ENCODE measurements at regions not wholly inside any gene's neighbourhood (a gene's known extent, or its start where the extent isn't known, plus 50 kb on each side); places are given as distances from the start of the nearest gene placed in this dataset.

GRCh38 chr1:118247593-118247992, 62.6 kb upstream of the SPAG17 start:
- H3K4me3 ChIP-seq (ENCODE audit: low read depth in 2 of 2, low read length in 1 of 2), result no peak overlapping the region; a peak in 1 of 4 replicates
- H3K9me3 ChIP-seq, result no peaks in the 10 kb centered on the region
- no peaks in the 10 kb centered on the region for H3K79me2 ChIP-seq (ENCODE audit: insufficient read depth)
- 0% methylated on average over 3 of the region's 3 CpGs for WGBS (ENCODE audit: low lambda C conversion rate)
- H3K27me3 ChIP-seq (ENCODE audit: insufficient read depth), result no peaks in the 10 kb centered on the region; the same call in 1 of the 2 replicates
- H3K4me1 ChIP-seq (ENCODE audit: control insufficient read depth in 1 of 2, insufficient read depth in 2 of 2, low read depth in 1 of 2, low read length in 1 of 2), result no peaks in the 10 kb centered on the region
- no peak overlapping the region for H3K9ac ChIP-seq
- H2AFZ ChIP-seq (ENCODE audit: low read depth), result no peak overlapping the region
- no peaks in the 10 kb centered on the region for H4K20me1 ChIP-seq (ENCODE audit: insufficient read depth)
- TF ChIP-seq JUND (IDR thresholded peaks at IDR 0.05) (no peak), RAD21 (IDR thresholded peaks at IDR 0.05; ENCODE audit: low read length) (peak; percentile 32), CTCF (IDR thresholded peaks at IDR 0.05) (peak; percentile 46)
- ChIA-PET CTCF (interaction anchor here (0.6 to 1.6 kb wide), 6 partner anchors 13 to 35 kb away, joined by 3 to 8 read pairs (median 3); no protein-coding TSS in a partner anchor), POLR2A (no interaction called here)
- DNase-seq, result peak; percentile 2
- no peaks in the 10 kb centered on the region for H3K36me3 ChIP-seq (replicated peaks in 1 of 2; ENCODE audit: control insufficient read depth in 1 of 2, insufficient read depth in 2 of 2, low read length in 1 of 2)
- H3K4me2 ChIP-seq, result no peak overlapping the region
- no peaks in the 10 kb centered on the region for H3F3A ChIP-seq (replicated peaks; ENCODE audit: insufficient read depth)
- H3K9me2 ChIP-seq, result no peaks in the 10 kb centered on the region
- no peak overlapping the region for H3K27ac ChIP-seq (ENCODE audit: low read depth in 2 of 2, low read length in 1 of 2)

- no peaks in the 10 kb centered on the region for H3K79me2 ChIP-seq (ENCODE audit: insufficient read depth)
- no peaks in the 10 kb centered on the region for H3K9me2 ChIP-seq
- H3K4me1 ChIP-seq (ENCODE audit: control insufficient read depth in 1 of 2, insufficient read depth in 2 of 2, low read depth in 1 of 2, low read length in 1 of 2), result no peaks in the 10 kb centered on the region
- no peak for DNase-seq
- no peak overlapping the region for H3K9ac ChIP-seq
- H3K4me3 ChIP-seq (ENCODE audit: low read depth in 2 of 2, low read length in 1 of 2), result no peak overlapping the region
- H4K20me1 ChIP-seq (ENCODE audit: insufficient read depth), result no peaks in the 10 kb centered on the region
- no peak overlapping the region for H2AFZ ChIP-seq (ENCODE audit: low read depth)
- H3K36me3 ChIP-seq (replicated peaks in 1 of 2; ENCODE audit: control insufficient read depth in 1 of 2, insufficient read depth in 2 of 2, low read length in 1 of 2), result no peaks in the 10 kb centered on the region
- no peak overlapping the region for H3K4me2 ChIP-seq
- TF ChIP-seq IRF3 (IDR thresholded peaks at IDR 0.05; ENCODE audit: low read depth, low read length) (no peak), RFX5 (IDR thresholded peaks at IDR 0.05; ENCODE audit: low read length) (no peak), SIN3A (IDR thresholded peaks at IDR 0.05; ENCODE audit: borderline replicate concordance, low read depth, low read length) (no peak), USF2 (IDR thresholded peaks at IDR 0.05; ENCODE audit: borderline replicate concordance, low read depth, low read length) (no peak), FOXJ3 (CRISPR knock-in tag; IDR thresholded peaks at IDR 0.05) (no peak), CTCF (IDR thresholded peaks at IDR 0.05) (no peak), YY1 (IDR thresholded peaks at IDR 0.05; ENCODE audit: low read depth) (no peak), NFIC (IDR thresholded peaks at IDR 0.05; ENCODE audit: borderline replicate concordance) (no peak), USF1 (IDR thresholded peaks at IDR 0.05; ENCODE audit: borderline replicate concordance, low read depth) (no peak)
- no peaks in the 10 kb centered on the region for H3K9me3 ChIP-seq
- no peaks in the 10 kb centered on the region; the same call in 1 of the 2 replicates for H3K27me3 ChIP-seq (ENCODE audit: insufficient read depth)
- no peaks in the 10 kb centered on the region for H3F3A ChIP-seq (replicated peaks; ENCODE audit: insufficient read depth)
- no peak overlapping the region for H3K27ac ChIP-seq (ENCODE audit: low read depth in 2 of 2, low read length in 1 of 2)
- ChIA-PET POLR2A (no interaction called here), CTCF (no interaction called here)
Observed at GRCh38 chr1:118246646-118247045, 61.6 kb upstream of the SPAG17 start.

Data from SK-N-SH (cell line).